IMR-90 (cell line): ENCODE measurements at regions not wholly inside any gene's neighbourhood (a gene's known extent, or its start where the extent isn't known, plus 50 kb on each side); places are given as distances from the start of the nearest gene placed in this dataset.

ENCODE experiments used
- CEBPB ChIP-seq: IDR thresholded peaks from 2 replicates; pipeline ENCODE4 v1.6.1; 2012; ENCODE audit warnings: low read depth, low read length, improper control_type of control experiment
- CHD1 ChIP-seq: IDR thresholded peaks from 2 replicates; pipeline ENCODE4 v1.6.1; 2012; ENCODE audit warnings: low read depth, low read length, improper control_type of control experiment
- CTCF ChIP-seq: conservative IDR thresholded peaks from 2 replicates; pipeline ENCODE4 v1.5.1; 2012; ENCODE audit warnings: mild to moderate bottlenecking, low read depth, low read length, improper control_type of control experiment
- ELK1 ChIP-seq: fragments of 150-350 bp; IDR thresholded peaks from 2 replicates; pipeline ENCODE4 v1.6.1; 2016; ENCODE audit warnings: low read depth, mild to moderate bottlenecking, low read length, moderate library complexity, borderline replicate concordance
- FOS ChIP-seq: fragments of 150-350 bp; IDR thresholded peaks from 2 replicates; pipeline ENCODE4 v1.6.1; 2016; ENCODE audit warnings: low read depth, low read length
- MAFK ChIP-seq: IDR thresholded peaks from 2 replicates; pipeline ENCODE4 v1.6.1; 2012; ENCODE audit warnings: low read depth, low read length, improper control_type of control experiment
- MAZ ChIP-seq: IDR thresholded peaks from 2 replicates; pipeline ENCODE4 v1.6.1; 2012; ENCODE audit warnings: low read depth, mild to moderate bottlenecking, low read length, improper control_type of control experiment, moderate library complexity, borderline replicate concordance
- MXI1 ChIP-seq: IDR thresholded peaks from 2 replicates; pipeline ENCODE4 v1.6.1; 2012; ENCODE audit warnings: low read depth, mild to moderate bottlenecking, low read length, moderate library complexity, borderline replicate concordance
- NFE2L2 ChIP-seq: fragments of 150-350 bp; IDR thresholded peaks from 2 replicates; pipeline ENCODE4 v1.6.1; 2016; ENCODE audit warnings: low read depth, mild to moderate bottlenecking, low read length
- POLR2A ChIP-seq: IDR thresholded peaks from 2 replicates; pipeline ENCODE4 v1.6.1; 2012; ENCODE audit warnings: mild to moderate bottlenecking, low read depth, low read length
- RAD21 ChIP-seq: IDR thresholded peaks from 2 replicates; pipeline ENCODE4 v1.6.1; 2012; ENCODE audit warnings: low read length, improper control_type of control experiment
- RCOR1 ChIP-seq: IDR thresholded peaks from 2 replicates; pipeline ENCODE4 v1.6.1; 2012; ENCODE audit warnings: mild to moderate bottlenecking, low read length, improper control_type of control experiment; ENCODE audit not compliant: insufficient replicate concordance
- RFX5 ChIP-seq: IDR thresholded peaks from 2 replicates; pipeline ENCODE4 v1.8.0; 2012; ENCODE audit warnings: low read depth, mild to moderate bottlenecking, low read length, moderate library complexity
- SMC3 ChIP-seq: fragments of 150-350 bp; IDR thresholded peaks from 2 replicates; pipeline ENCODE4 v1.6.1; 2016; ENCODE audit warnings: low read depth, mild to moderate bottlenecking, antibody characterized with exemption, low read length, moderate library complexity

GRCh38 chr15:81643771-81644170 lies 269.8 kb upstream of the TMC3 start:
- TF ChIP-seq CEBPB = no peak
- TF ChIP-seq ELK1 = no peak
- TF ChIP-seq CHD1 = no peak
- no peak for TF ChIP-seq RCOR1
- no peak for TF ChIP-seq CTCF
- no peak for TF ChIP-seq POLR2A
- no peak for TF ChIP-seq RFX5
- no peak for TF ChIP-seq MXI1
- no peak for TF ChIP-seq RAD21
- peak; percentile 95 for TF ChIP-seq MAFK
- TF ChIP-seq MAZ = no peak
- TF ChIP-seq NFE2L2 = no peak
- TF ChIP-seq FOS = no peak
- TF ChIP-seq SMC3 = no peak
